WI38 (cell line): ENCODE measurements at regions not wholly inside any gene's neighbourhood (a gene's known extent, or its start where the extent isn't known, plus 50 kb on each side); places are given as distances from the start of the nearest gene placed in this dataset.

Experiments used
- H3K4me3 ChIP-seq: 2 replicates; pipeline ENCODE4 v1.5.1; 2011; ENCODE audit warnings: low read depth, mild to moderate bottlenecking, control low read depth, low read length
- TF ChIP-seq, protein P1 (sequence below): IDR thresholded peaks from 2 replicates; pipeline ENCODE4 v1.5.1; 2012; ENCODE audit warnings: low read depth, mild to moderate bottlenecking, control low read depth, low read length

DNA sequence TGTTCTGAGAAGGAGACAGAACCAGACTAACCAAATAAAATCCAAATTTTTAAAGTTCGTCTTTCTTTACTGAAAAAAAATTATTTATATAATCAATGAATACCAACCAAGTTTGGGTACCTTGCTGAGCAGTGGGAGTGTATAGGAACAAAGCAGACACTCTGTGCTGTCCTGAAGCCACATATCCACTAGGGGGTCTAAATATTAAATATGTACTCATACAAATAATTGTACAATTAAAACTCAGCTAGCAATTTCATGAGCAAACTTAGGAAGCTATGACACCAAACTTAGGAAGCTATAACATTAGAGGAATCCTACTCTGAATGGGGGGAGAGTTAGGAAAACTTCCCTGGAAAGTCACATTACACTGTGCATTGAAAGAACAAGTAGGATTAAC lies 582.0 kb upstream of the EPHA5 start:
- H3K4me3 ChIP-seq: no peak overlapping the region
- TF ChIP-seq, protein P1, sequence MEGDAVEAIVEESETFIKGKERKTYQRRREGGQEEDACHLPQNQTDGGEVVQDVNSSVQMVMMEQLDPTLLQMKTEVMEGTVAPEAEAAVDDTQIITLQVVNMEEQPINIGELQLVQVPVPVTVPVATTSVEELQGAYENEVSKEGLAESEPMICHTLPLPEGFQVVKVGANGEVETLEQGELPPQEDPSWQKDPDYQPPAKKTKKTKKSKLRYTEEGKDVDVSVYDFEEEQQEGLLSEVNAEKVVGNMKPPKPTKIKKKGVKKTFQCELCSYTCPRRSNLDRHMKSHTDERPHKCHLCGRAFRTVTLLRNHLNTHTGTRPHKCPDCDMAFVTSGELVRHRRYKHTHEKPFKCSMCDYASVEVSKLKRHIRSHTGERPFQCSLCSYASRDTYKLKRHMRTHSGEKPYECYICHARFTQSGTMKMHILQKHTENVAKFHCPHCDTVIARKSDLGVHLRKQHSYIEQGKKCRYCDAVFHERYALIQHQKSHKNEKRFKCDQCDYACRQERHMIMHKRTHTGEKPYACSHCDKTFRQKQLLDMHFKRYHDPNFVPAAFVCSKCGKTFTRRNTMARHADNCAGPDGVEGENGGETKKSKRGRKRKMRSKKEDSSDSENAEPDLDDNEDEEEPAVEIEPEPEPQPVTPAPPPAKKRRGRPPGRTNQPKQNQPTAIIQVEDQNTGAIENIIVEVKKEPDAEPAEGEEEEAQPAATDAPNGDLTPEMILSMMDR: no peak

DNA sequence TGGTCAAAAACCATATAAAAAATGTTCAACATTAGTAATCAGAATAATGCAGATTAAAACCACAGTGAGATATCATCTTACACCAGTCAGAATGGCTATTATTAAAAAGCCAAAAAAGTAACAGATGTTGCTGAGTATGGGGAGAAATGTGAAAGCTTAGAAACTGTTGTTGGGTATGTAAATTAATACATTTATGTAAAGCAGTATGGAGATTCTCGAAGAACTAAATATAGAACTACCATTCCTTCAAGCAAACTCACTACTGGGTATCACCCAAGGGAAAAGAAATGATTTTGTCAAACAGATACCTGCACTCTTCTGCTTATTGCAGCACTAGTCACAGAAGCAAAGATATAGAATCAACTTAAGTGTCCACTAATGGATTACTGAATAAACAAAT lies 576.4 kb upstream of the EPHA5 start:
- TF ChIP-seq, protein P1: no peak

DNA sequence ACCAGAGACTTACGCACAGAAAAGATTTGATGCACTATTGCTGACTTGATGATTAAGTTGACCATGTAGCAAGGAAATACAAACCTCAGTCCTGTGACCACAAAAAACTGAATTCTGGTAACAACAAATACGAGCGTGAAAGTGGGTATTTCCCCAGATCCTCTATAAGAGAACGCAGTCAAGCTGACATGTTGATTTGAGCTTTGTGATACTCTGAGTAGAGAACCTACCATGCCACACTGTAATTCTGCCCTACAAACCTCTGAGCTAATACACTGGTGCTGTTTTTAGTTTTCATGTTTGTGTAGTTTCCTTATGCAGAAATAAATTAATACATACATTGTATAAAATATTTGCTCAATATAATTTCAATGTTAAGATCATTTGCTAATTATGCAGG lies 565.6 kb upstream of the EPHA5 start:
- no peak overlapping the region for H3K4me3 ChIP-seq
- TF ChIP-seq, protein P1: no peak

More for the DNA sequence above, 576.4 kb upstream of the EPHA5 start:
- no peak overlapping the region for H3K4me3 ChIP-seq

DNA sequence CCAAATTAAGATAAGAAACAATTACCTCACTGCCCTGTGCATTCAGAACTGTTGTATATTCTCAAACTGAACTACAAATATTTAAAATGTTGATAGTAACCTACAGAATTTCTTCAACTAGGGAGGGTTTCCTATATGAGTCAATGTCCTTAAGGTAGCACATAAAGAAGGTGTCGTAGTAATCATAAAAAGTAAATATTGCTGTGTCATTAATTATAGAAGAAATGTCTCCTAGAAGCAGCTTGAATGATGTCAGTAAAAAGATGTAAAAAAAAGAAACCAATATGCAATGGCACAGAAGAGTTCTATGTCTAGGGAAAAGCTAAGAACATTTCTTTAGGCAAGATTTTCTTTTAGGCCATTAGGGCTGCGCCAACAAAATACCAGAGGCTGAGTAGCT lies 559.6 kb upstream of the EPHA5 start:
- TF ChIP-seq, protein P1: no peak
- H3K4me3 ChIP-seq: no peak overlapping the region

DNA sequence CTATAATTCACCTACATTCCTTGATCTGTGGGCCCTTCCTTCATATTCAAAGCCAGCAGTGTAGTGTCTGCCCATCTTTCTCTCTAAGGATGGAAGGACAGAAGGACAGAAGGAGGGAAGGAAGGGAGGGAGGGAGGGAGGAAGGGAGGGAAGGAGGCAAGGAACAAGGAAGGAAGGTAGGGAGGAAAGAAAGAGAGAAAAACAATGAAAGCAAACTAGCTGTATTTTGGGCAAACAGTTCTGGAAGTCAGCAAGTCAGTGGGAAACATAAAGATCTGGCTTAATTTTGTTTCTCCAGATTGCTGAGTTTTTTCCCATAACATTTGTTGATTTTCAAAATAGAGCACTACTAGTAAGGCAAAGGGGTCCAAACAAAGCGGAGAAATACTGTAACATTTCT lies 555.2 kb upstream of the EPHA5 start:
- no peak overlapping the region for H3K4me3 ChIP-seq
- TF ChIP-seq, protein P1: no peak

DNA sequence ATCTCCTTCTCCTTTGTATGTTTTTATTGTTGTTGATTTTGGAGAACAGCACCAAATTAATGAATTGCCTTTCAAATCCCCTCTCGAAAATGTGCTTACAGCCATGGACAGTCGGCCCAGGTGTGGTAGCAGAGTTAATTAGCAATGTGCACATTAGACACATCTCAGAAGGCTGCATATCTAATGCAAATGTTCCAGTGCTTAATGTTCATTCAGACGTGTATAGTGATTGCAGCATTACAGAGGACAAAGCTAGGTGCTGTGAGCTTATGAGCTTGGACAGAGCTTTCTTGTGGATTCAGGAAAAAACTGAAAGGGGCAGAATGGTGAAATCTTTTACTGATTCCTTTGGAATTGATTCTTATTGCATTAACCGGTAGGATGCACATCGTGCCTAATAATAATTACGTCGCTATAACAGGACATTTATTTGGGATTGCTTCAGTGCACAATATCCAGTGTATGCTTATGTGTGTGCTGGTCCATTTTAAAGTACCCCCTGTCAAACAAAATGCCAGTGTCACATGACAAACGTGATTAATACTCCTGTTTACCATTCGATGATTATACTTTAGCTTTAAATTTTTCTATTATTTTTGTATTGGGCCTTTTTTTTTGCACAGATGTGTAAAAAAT lies 552.9 kb upstream of the EPHA5 start:
- TF ChIP-seq, protein P1: no peak
- H3K4me3 ChIP-seq: no peak overlapping the region

DNA sequence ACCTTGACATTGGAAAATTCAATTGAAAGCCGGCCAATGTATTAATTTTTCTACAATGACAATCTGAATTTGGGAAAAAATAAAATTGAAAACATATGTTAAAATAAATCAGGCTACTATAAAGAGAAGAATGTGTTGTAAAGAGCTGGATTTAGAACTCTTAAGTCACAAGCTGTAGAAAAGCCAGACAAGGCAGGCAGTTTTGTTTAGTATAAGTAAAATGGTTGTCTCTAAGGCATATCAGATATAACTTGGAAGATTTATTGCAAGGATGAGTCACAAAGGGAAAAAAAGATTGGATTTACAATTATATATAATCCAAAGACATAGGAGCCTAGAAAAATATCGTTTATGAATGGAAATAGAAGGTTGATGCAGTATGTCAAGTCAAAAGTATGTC lies 549.1 kb upstream of the EPHA5 start:
- H3K4me3 ChIP-seq: no peak overlapping the region
- TF ChIP-seq, protein P1: no peak
